NCI-H1436 treated with DMSO at 0.1 percent for 48 hours (cell line): ENCODE measurements at regions not wholly inside any gene's neighbourhood (a gene's known extent, or its start where the extent isn't known, plus 50 kb on each side); places are given as distances from the start of the nearest gene placed in this dataset.
"Not testable (repeated sequence)": the region's sequence is repeated elsewhere in the genome, so short reads cannot be mapped to it uniquely, and the experiment has no call there.

Experiments
- DNase-seq: peaks from one replicate; lab custom pipeline; 2025; lab: John Stamatoyannopoulos, UW

DNA sequence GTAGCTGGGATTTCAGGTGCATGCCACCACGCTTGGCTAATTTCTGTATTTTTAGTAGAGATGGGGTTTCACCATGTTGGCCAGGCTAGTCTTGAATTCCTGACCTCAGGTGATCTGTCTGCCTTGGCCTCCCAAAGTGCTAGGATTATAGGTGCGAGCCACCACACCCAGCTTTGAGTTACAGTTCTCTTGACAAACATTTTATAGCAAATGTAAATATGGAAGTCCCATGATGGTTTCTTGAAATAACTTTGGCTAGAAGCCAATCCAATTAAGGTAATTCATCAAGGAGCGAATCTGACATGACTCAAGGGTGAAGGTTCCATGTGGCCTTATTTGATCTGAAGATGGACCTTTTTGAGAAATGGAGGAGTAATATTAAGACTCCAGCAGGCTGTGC, 76.2 kb upstream of the RFLNA start:
- not testable (repeated sequence) for DNase-seq

DNA sequence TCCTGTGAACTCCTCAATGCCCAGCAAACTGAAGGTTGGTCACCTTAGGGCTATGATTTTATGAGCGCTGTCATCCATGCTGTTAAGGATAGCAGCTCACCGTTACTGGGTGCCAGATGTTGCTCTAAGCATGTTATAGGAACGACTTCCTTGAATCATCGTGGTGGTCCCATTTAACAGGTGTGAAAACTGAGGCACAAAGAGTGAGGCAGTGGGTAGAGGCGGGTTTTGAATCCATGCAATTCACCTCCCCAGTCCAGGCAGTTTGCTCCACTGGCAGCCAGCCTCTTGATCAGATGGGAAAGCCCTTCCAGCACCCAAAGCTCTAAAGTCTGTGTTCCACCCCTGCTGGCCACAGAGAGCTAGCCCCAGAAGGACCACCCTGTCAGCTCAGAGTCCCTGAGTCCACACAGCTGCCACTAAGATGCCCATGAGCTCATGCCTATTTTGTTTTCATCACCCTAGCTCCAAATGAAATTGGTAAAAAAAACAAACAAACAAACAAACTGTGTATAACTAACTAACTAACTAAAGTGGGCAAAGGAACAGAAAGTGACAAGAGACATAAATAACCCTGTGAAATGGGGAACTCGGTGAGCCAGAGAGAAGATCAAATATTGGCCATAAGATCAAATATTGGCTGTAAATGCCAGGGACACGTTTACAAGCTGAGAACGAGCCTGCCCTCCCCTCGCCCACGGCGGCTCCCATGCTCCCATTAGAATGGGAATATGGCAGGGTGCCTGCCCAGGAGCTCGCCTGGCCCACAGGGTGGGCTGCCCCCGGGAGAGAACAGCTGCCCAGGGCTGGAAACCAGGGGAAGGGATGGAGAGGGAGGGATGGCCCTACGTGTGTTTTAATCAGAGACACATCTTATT, 72.3 kb upstream of the RFLNA start:
- DNase-seq = no peak

DNA sequence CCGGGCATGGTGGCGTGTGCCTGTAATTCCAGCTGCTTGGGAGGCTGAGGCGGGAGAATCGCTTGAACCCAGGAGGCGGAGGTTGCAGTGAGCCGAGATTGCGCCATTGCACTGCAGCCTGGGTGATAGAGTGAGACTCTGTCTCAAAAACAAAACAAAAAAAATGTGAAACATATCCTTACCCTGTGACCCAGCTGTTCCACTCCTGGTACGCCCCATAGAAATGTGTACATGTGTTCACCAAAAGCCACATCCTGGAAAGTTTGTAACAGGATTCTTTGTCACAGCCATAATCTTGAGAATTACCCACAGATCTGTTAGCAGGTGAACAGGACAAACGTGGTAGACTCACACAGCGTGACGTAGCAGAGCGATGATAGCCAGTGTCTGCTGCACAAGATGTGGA, 71.2 kb upstream of the RFLNA start:
- DNase-seq = not testable (repeated sequence)

- DNase-seq = no peak
Measured at GRCh38 chr12:124224535-124225110, 70.3 kb upstream of the RFLNA start.

DNA sequence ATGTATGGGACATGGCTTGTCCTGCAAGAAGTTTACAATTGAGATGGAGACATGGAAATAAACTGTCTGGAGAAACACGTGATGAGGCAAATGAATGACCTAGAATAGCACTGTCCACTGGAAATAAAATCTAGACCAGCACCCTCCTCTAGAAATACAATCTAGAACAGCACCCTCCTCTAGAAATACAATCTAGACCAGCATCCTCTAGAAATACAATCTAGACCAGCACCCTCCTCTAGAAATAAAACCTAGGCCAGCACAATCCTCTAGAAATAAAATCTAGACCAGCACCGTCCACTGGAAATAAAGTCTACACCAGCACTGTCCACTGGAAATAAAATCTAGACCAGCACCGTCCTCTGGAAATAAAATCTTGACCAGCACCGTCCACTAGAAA, 69.2 kb upstream of the RFLNA start:
- no peak for DNase-seq

DNA sequence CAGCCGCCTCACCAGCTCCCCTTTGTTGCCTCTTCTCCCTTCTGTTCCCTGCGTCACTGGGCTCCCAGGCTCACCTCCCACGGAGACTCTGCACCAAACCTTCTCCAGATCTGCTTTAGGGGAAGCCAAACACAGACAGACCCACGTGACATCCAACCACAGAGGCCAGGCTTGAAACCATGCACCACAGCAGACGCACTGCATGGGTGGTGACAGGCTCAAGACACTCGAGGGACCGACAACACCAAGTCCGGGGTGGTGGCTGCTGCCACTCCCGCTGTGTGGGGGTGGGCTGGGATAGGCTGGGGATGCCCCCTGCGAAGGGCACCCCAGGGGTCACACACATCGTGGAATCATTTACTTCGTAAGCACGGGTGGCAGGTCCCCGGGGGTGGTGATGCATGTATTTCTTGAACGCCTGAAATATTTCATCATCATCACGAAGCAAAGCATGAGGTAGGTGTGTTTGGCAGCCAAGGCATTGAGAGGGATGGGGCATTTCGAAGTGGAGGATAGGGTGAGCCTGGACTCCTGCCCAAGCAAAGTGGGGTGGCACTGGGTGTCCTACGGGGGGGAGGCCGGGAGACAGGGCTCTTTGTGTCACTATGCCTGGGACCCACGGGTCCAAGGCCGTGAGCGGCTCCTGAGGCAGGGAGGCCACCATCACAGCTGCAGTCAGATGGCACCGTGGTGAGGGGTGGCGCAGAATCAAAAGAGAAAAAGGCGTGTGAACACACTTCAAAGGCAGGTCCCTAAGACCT, 66.8 kb upstream of the RFLNA start:
- DNase-seq = no peak

- DNase-seq = no peak
Measured at GRCh38 chr12:124229520-124229919, 65.4 kb upstream of the RFLNA start.

- no peak for DNase-seq
Measured at GRCh38 chr12:124230117-124230757, 64.7 kb upstream of the RFLNA start.

- DNase-seq = no peak
Measured at GRCh38 chr12:124230789-124231188, 64.1 kb upstream of the RFLNA start.

- peak; percentile 74 for DNase-seq
Measured at GRCh38 chr12:124231980-124232653, 62.8 kb upstream of the RFLNA start.

GRCh38 chr12:124232654-124232987, 62.3 kb upstream of the RFLNA start:
- no peak for DNase-seq

GRCh38 chr12:124233041-124233796, 61.7 kb upstream of the RFLNA start:
- no peak for DNase-seq

DNA sequence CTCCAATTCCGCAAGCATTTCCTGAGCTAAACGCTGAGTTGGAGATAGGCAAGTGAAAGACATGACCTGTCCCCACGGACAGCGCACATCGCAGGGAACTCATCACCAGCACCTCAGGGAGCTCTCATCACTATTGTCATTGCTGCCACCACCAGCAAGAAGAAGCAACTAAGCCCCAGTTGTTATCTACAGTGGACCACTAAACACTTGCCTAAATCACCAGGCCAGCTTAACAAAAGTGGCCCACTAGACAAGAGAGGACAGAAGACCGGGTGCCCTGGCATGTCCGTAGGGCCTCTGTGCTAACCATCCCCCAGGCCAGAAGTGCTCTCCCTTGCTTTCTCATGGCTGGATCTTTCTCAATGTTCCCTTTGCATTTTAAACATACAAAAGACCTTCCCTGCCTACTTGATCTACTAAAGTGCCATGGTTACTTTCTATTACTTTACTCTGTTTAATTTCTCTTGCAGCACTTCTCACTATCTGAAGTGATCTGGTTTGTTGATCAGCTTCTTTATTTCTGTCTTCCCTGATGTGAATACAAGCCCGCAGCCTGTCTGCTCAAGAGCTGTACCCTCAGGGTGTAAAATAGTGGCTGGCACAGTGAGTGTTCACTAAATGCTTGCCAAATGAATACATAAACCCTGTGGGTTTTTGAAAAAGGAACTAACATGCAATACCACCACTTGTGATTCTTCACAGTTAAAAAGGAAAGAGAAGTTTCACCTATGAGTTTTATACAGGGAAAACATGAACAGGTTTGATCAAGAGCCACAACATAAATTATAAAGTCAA, 60.9 kb upstream of the RFLNA start:
- no peak for DNase-seq

GRCh38 chr12:124236625-124237031, 58.3 kb upstream of the RFLNA start:
- no peak for DNase-seq

GRCh38 chr12:124238886-124239285, 56.0 kb upstream of the RFLNA start:
- no peak for DNase-seq

DNA sequence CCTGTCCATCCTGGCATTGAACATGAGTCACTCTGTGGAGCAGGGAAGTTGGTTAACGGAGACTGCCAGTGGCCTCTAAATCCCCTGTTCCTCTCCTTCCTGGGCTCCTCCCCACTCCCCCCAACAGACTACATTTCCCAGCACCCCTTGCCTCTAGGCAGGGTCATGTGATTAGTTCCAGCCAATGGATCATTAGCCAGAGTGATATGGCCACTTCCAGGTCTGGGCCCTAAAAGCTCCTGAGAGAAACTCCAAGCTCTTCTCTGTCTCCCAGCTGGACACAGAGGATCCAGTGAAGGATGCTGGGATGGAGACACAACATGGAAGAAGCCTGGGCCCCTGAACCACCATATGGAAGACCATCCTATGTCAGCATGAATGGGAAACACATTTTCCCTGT, 54.4 kb upstream of the RFLNA start:
- DNase-seq = no peak

GRCh38 chr12:124241776-124242528, 52.9 kb upstream of the RFLNA start:
- DNase-seq = no peak

DNA sequence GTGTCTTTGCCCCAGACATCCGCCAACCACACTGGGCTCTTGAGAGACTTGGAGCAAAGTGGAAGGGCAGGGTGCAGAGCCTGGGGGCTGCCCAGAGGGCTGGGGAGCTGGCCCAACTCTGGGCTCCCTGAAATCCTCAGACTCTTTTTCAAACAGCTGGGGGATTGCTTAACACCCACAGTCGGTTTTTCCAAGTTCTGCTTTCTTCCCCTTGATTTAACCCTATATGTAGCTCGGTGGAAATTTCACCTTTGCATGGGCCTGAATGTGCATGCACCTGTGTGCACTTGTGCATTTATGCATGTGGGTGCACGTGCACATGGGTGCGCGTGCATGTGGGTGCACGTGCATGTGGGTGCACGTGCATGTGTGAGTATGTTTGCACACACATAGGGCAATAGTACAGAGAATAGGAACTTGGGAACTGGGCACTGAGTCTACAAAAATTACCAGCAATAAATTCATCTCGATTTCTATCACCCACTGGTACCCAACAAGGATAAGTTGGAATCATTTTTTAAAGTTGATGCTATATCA, 52.3 kb upstream of the RFLNA start:
- no peak for DNase-seq

- no peak for DNase-seq
Measured at GRCh38 chr12:124243936-124244335, 51.0 kb upstream of the RFLNA start.
